ENCODE measurements at regions not wholly inside any gene's neighbourhood (a gene's known extent, or its start where the extent isn't known, plus 50 kb on each side); places are given as distances from the start of the nearest gene placed in this dataset.
"Not testable (repeated sequence)": the region's sequence is repeated elsewhere in the genome, so short reads cannot be mapped to it uniquely, and the experiment has no call there.

- ATAC-seq (ENCODE audit: low read depth) (no peak), DNase-seq (no peak)
- TF ChIP-seq CTCF (IDR thresholded peaks at IDR 0.05): no peak
- Mint-ChIP-seq H3K36me3 (ENCODE audit: low read depth) (no peaks in the 10 kb centered on the region), H3K4me1 (no peaks in the 10 kb centered on the region), H3K27me3 (peaks cover 3% of the 10 kb centered on the region), H3K27ac (no peak overlapping the region), H3K9me3 (no peaks in the 10 kb centered on the region), H3K4me3 (no peak overlapping the region)
- CTCF ChIA-PET: no interaction called here
- POLR2A ChIA-PET: no interaction called here
- intact Hi-C loops (cut with micrococcal nuclease): no loop called here
Measured at GRCh38 chr4:55005910-55006309, 119.5 kb downstream of the KDR start.

GRCh38 chr4:55004831-55005230 lies 120.6 kb downstream of the KDR start:
- DNase-seq: no peak
- ATAC-seq (ENCODE audit: low read depth): no peak
- H3K4me1 Mint-ChIP-seq: no peaks in the 10 kb centered on the region
- peaks cover 3% of the 10 kb centered on the region for H3K27me3 Mint-ChIP-seq
- no peaks in the 10 kb centered on the region for H3K36me3 Mint-ChIP-seq (ENCODE audit: low read depth)
- ChIA-PET POLR2A (no interaction called here), CTCF (no interaction called here)
- H3K4me3 Mint-ChIP-seq: no peak overlapping the region
- intact Hi-C loops (cut with micrococcal nuclease): no loop called here
- no peak overlapping the region for H3K27ac Mint-ChIP-seq
- H3K9me3 Mint-ChIP-seq: no peaks in the 10 kb centered on the region
- no peak for TF ChIP-seq CTCF (IDR thresholded peaks at IDR 0.05)

GRCh38 chr4:55002431-55002830 lies 123.0 kb downstream of the KDR start:
- Mint-ChIP-seq H3K4me1 (no peaks in the 10 kb centered on the region), H3K27me3 (peaks cover 3% of the 10 kb centered on the region), H3K9me3 (no peaks in the 10 kb centered on the region), H3K4me3 (no peak overlapping the region), H3K27ac (no peak overlapping the region), H3K36me3 (ENCODE audit: low read depth) (no peaks in the 10 kb centered on the region)
- DNase-seq (no peak), ATAC-seq (ENCODE audit: low read depth) (no peak)
- intact Hi-C loops (cut with micrococcal nuclease): no loop called here
- POLR2A ChIA-PET: no interaction called here
- CTCF ChIA-PET: no interaction called here
- TF ChIP-seq CTCF (IDR thresholded peaks at IDR 0.05): no peak

GRCh38 chr4:55001538-55001937 lies 123.9 kb downstream of the KDR start:
- CTCF ChIA-PET: no interaction called here
- Mint-ChIP-seq H3K36me3 (ENCODE audit: low read depth) (no peaks in the 10 kb centered on the region), H3K27ac (no peak overlapping the region), H3K9me3 (no peaks in the 10 kb centered on the region), H3K4me3 (no peak overlapping the region), H3K4me1 (no peaks in the 10 kb centered on the region), H3K27me3 (peaks cover 3% of the 10 kb centered on the region)
- no peak for TF ChIP-seq CTCF (IDR thresholded peaks at IDR 0.05)
- intact Hi-C loops (cut with micrococcal nuclease): no loop called here
- DNase-seq (no peak), ATAC-seq (ENCODE audit: low read depth) (no peak)
- POLR2A ChIA-PET: no interaction called here

- Mint-ChIP-seq H3K4me3 (no peak overlapping the region), H3K36me3 (ENCODE audit: low read depth) (no peaks in the 10 kb centered on the region), H3K4me1 (no peaks in the 10 kb centered on the region), H3K27ac (no peak overlapping the region), H3K27me3 (peaks cover 2% of the 10 kb centered on the region), H3K9me3 (no peaks in the 10 kb centered on the region)
- ATAC-seq (ENCODE audit: low read depth) (no peak), DNase-seq (no peak)
- intact Hi-C loops (cut with micrococcal nuclease): no loop called here
- CTCF ChIA-PET: no interaction called here
- no peak for TF ChIP-seq CTCF (IDR thresholded peaks at IDR 0.05)
- POLR2A ChIA-PET: no interaction called here
Measured at GRCh38 chr4:54999003-54999402, 126.4 kb downstream of the KDR start.

GRCh38 chr4:54993473-54994026 lies 131.8 kb downstream of the KDR start:
- H3K27me3 Mint-ChIP-seq; H3K27ac Mint-ChIP-seq; DNase-seq; ATAC-seq (ENCODE audit: low read depth); H3K4me3 Mint-ChIP-seq; H3K36me3 Mint-ChIP-seq (ENCODE audit: low read depth); intact Hi-C loops (cut with micrococcal nuclease); CTCF ChIA-PET; POLR2A ChIA-PET; H3K4me1 Mint-ChIP-seq: not testable (repeated sequence)
- peaks cover 12% of the 10 kb centered on the region for H3K9me3 Mint-ChIP-seq

Data from activated B cell treated with CpG ODN at 0.5 μM for 24 hours (primary cell).